Astrocyte of the cerebellum (primary cell): ENCODE measurements at regions not wholly inside any gene's neighbourhood (a gene's known extent, or its start where the extent isn't known, plus 50 kb on each side); places are given as distances from the start of the nearest gene placed in this dataset.
A peak's percentile ranks its signal among the peaks of the same experiment; 100 is the strongest.

Experiments
- DNase-seq: peaks from one replicate; pipeline ENCODE4 v3.0.0-alpha.2; 2011; ENCODE audit warnings: low read depth
- H3K4me3 ChIP-seq: 2 replicates; pipeline ENCODE4 v1.5.1; 2011; ENCODE audit warnings: mild to moderate bottlenecking, low read depth, low read length, moderate library complexity
- in situ Hi-C: cut with HindIII; loops from 2 replicates; pipeline ENCODE4 v1.10.0; 2017; ENCODE audit warnings: low sequenced_read_pairs
- TF ChIP-seq, protein P1 (sequence below): IDR thresholded peaks from 2 replicates; pipeline ENCODE4 v1.5.1; 2012; ENCODE audit warnings: low read length, low read depth, moderate library complexity, mild to moderate bottlenecking; ENCODE audit errors: missing control alignments

DNA sequence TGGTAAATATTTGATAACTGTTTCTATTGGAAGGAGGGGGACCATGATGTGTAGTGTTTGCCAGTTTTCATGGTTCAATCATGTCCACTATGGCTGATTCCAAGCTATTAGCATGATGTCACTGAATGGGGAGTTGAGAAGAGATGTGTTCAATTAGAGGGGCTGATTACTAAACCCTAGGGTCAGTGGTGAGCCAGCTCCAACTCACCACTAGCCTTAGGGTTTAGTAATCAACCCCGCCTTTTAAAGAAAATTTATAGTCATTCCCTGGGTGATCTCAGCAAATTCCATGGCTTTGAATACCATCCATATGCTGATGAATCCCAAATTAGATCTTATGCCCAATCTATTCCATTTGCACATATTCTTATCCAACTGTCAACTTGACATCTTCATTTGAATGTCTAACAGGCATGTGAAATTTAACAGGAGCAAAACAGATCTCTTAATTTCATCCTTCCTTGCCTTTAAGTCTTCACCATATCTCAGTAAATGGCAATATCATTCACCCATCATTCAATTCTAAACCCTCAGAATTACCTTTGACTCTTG lies 98.8 kb downstream of the GCNT1 start:
- TF ChIP-seq, protein P1, sequence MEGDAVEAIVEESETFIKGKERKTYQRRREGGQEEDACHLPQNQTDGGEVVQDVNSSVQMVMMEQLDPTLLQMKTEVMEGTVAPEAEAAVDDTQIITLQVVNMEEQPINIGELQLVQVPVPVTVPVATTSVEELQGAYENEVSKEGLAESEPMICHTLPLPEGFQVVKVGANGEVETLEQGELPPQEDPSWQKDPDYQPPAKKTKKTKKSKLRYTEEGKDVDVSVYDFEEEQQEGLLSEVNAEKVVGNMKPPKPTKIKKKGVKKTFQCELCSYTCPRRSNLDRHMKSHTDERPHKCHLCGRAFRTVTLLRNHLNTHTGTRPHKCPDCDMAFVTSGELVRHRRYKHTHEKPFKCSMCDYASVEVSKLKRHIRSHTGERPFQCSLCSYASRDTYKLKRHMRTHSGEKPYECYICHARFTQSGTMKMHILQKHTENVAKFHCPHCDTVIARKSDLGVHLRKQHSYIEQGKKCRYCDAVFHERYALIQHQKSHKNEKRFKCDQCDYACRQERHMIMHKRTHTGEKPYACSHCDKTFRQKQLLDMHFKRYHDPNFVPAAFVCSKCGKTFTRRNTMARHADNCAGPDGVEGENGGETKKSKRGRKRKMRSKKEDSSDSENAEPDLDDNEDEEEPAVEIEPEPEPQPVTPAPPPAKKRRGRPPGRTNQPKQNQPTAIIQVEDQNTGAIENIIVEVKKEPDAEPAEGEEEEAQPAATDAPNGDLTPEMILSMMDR: no peak
- in situ Hi-C loops: no loop called here
- no peak overlapping the region for H3K4me3 ChIP-seq
- DNase-seq: no peak

DNA sequence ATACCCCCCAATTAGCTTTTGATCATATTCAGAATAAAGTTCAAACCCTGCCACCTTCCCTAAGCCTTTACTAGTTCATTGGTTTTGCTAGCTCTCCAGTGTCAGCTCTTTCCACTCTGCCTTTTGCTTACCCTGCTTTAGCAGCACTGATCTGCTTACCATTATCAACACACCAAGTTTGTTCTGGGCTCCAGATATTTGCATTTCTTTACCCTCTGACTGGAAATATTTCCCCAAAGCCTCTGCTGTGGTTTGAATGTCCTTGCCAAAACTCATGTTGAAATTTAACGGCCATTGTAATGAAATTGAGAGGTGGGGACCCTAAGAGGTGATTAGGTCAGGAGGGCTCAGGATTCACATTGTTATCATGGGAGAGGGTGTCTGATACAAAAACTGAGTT lies 99.5 kb downstream of the GCNT1 start:
- H3K4me3 ChIP-seq: no peak overlapping the region
- peak; percentile 26 for DNase-seq
- in situ Hi-C loops: no loop called here
- TF ChIP-seq, protein P1: no peak

DNA sequence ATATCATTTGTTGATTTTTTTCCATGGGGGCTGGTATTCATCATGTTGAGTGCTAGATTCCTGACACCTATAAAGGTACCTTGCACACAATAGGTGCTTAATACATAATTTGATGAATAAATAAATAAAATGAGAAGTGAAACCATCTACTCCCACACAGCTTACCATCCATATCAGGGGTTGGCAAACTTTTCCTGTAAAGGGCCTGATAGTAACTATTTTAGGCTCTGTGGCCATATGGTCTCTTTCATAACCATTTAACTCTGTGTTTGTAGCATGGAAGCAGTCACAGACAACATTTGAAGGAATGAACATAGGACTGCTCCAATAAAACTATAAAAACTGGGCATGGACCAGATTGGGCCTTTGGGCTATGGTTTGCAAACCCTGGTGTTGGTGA lies 100.3 kb downstream of the GCNT1 start:
- no peak for DNase-seq
- H3K4me3 ChIP-seq: no peak overlapping the region
- TF ChIP-seq, protein P1: no peak
- in situ Hi-C loops: no loop called here

DNA sequence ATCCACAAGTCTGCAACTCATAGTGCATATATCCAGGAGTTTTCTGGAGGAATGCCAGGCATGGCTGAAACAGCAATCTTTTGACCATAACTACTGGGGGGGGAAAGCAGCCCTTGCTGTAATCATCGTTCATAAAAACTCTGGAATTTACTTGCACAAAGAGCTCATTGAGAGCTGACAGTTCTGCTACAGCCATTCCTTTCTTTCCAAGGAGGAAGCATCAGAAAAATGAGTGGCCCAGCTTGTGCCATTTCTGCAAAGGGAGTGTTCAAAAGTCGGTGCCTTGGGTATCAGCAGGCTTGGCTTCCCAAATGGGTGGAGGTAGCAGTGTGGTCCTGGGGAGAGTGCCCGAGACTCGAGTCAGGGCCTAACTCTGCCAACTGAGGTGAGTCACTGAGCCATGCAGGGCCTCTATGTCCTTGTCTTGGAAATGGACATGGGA lies 101.5 kb downstream of the GCNT1 start:
- in situ Hi-C loops: no loop called here
- peak; percentile 51 for DNase-seq

DNA sequence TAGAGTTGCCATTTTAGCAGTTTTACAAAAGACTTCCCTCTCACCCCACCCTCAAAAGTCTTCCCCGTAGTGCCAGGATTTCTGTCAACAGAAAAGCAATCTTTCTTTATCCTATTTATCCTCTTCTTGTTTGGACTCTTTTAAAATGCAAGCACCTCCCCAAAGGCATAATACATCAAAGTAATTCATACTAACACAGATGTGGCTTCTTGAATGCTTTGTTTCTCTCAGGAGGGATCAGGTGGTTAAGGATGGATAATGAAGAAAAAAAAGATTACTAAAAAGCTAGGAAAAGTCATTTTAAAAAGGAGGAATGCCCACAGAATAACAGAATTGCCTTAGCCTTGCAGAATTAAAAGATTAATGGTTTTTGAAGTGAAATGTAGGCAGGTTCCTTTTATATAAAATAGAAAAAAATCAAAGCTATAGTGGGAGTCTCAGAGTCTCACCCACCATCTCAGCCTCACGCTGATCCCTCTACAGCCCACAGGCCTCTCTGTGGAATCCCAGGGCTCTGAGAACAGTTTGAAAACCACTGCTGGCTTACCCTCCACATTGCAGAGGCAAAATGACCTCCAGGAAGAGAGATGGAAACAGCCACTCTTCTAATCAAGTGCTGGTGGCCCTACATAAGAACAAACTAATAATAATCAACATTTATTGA lies 102.2 kb downstream of the GCNT1 start:
- TF ChIP-seq, protein P1: no peak
- in situ Hi-C loops: no loop called here

More for the DNA sequence above, 101.5 kb downstream of the GCNT1 start:
- H3K4me3 ChIP-seq: no peak overlapping the region
- TF ChIP-seq, protein P1: no peak

More for the DNA sequence above, 102.2 kb downstream of the GCNT1 start:
- no peak for DNase-seq
- H3K4me3 ChIP-seq: no peak overlapping the region
